Suprapubic skin (tissue), 4 donors: ENCODE measurements at regions not wholly inside any gene's neighbourhood (a gene's known extent, or its start where the extent isn't known, plus 50 kb on each side); places are given as distances from the start of the nearest gene placed in this dataset.

Experiments used
- CTCF ChIP-seq, 2 donors: fragments of 200-600 bp in 1 of 2; fragments of 450-650 bp in 1 of 2; sonication (generic) in 1 of 2; IDR thresholded peaks; one replicate each; pipeline ENCODE4 v1.5.1; 2016 to 2019; ENCODE audit warnings: antibody characterized with exemption in 2 of 2, mild to moderate bottlenecking in 1 of 2, moderate library complexity in 1 of 2
- EP300 ChIP-seq: sonication (generic); formaldehyde crosslinking; IDR thresholded peaks from one replicate; pipeline ENCODE4 v1.6.1; 2017; ENCODE audit warnings: antibody characterized with exemption
- POLR2A ChIP-seq, 2 donors: fragments of 450-650 bp; IDR thresholded peaks; one replicate each; pipeline ENCODE4 v1.6.1; 2017; ENCODE audit warnings: antibody characterized with exemption in 2 of 2, mild to moderate bottlenecking in 2 of 2, moderate library complexity in 2 of 2
- POLR2AphosphoS5 ChIP-seq, 3 donors: sonication (generic); formaldehyde crosslinking; IDR thresholded peaks; one replicate each; pipeline ENCODE4 v1.6.1; 2017; ENCODE audit warnings: antibody characterized with exemption in 3 of 3

GRCh38 chr10:107918171-107918570 lies 753.7 kb upstream of the SORCS1 start:
- TF ChIP-seq CTCF (IDR thresholded peaks at IDR 0.05), result no peak
- no peak for TF ChIP-seq EP300
- no peak for TF ChIP-seq POLR2A (IDR thresholded peaks at IDR 0.05)
- no peak for TF ChIP-seq POLR2AphosphoS5 (IDR thresholded peaks at IDR 0.05)
